ENCODE measurements at regions not wholly inside any gene's neighbourhood (a gene's known extent, or its start where the extent isn't known, plus 50 kb on each side); places are given as distances from the start of the nearest gene placed in this dataset.
"Not testable (repeated sequence)": the region's sequence is repeated elsewhere in the genome, so short reads cannot be mapped to it uniquely, and the experiment has no call there.

- DNase-seq: no peak
Observed at GRCh38 chr15:38075466-38075865, 141.0 kb downstream of the TMCO5A start.

GRCh38 chr15:38076786-38077185 lies 142.3 kb downstream of the TMCO5A start:
- no peak for DNase-seq

DNA sequence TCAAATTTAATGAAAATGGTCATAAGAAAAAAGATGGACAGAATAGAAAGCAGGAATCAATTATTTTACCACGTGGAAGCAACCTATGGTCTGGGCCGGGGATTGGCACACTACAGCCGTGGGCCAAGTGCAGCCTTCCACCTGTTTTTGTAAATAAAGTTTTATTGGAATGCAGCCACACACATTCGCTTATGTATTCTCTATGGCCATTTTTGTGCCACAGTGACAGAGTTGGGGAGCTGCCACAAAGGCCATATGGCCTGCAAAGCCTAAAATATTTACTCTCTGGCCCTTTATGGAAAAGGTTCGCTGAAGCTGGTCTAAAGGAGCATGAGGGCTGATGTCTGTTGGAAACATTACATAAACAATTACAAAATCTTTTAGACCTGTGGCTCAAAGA lies 144.8 kb downstream of the TMCO5A start:
- no peak for DNase-seq

- no peak for DNase-seq
Observed at GRCh38 chr15:38080651-38081275, 146.3 kb downstream of the TMCO5A start.

- DNase-seq: no peak
Observed at GRCh38 chr15:38084289-38084688, 149.8 kb downstream of the TMCO5A start.

GRCh38 chr15:38085114-38085513 lies 150.7 kb downstream of the TMCO5A start:
- DNase-seq: peak; percentile 13 to 29

DNA sequence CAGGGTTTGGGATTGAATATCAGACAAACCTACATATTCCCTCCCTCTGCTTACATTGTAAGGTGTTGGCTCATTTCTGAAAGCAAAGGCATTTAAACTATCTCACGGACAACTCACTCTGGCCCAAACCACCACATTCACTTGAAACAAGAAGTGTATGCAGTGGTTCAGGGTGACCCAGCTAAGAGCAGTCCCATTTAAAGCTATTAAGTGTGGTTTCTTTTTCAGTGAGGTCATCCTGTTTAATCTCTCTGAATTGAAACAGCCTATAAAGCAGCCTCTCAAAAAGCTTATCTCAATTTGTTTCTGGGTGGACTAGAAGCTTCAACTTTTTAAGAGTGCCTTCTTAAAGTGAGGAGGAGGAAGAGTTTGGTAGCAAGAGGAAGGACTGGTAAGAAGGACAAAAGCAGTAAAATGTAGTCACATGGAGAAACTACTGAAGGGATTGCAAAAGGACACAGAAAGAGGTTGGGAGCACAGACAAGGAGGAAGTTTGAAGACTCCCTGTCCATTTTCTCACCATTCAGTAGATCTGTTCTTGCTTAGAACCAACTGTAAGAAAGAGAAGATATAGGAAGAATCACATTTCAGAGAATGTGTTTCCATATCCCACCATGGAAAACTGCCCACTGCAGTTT lies 151.6 kb downstream of the TMCO5A start:
- DNase-seq: no peak

DNA sequence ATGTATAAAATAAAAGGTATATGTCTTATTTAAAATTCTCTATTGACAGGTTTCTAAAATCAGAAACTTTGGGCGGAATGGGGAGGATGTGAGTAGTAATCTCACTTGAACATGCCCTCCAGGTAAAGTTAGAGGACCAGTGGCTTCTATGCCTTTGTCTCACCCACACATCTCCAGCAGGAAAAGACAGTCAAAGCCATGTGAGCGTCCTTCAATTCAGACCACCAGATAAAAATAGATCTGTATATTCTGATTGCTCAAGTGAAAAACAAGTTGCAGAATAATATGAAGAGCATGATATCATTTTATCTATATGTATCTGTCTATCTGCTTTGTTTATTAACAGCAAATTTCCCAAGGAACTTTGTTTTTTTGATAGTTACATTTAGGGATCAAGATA lies 152.2 kb downstream of the TMCO5A start:
- no peak for DNase-seq

- DNase-seq: no peak
Observed at GRCh38 chr15:38088971-38089370, 154.5 kb downstream of the TMCO5A start.

DNA sequence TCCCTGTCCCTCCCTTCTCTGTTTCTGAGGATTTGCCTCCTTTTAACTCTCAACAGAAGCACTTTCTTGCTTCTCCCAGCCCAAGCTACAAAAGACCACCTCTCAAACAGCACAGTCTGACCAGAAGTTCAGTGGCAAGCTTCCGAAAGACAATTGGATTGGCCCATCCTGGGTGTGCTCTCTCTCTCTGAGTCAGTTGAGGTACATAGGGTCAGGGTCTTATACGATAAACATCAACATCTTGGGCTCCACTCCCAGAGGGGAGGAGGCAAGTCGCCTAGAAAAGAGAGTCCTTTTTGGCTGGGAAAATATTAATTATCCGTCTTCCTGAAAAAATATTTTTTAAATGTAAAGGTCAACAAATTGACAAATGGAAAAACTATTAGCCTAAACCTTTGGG lies 155.8 kb downstream of the TMCO5A start:
- no peak for DNase-seq

GRCh38 chr15:38090678-38091077 lies 156.2 kb downstream of the TMCO5A start:
- DNase-seq: no peak

- no peak for DNase-seq
Observed at GRCh38 chr15:38091078-38091645, 156.7 kb downstream of the TMCO5A start.

- DNase-seq: no peak
Observed at GRCh38 chr15:38093931-38094330, 158.7 kb upstream of the SPRED1 start.

DNA sequence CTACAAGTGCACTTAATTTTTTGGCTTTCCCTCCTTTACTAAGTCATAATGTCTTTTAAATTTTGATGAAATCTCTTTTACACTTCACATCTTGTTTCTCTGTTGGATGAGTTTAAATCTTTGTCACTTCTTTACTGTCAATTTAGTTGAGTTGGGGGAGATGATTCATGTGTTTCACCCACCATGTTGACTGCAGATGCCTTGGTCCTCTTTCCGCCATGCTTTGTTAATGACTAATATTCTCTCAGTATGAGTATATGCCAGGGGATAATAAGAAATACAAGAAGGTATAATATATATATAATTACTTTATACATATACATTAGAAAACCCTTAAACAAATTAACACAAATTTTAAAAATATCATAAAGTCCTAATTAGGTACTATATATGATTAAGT lies 149.7 kb upstream of the SPRED1 start:
- DNase-seq: no peak

- no peak for DNase-seq
Observed at GRCh38 chr15:38103564-38103963, 149.1 kb upstream of the SPRED1 start.

DNA sequence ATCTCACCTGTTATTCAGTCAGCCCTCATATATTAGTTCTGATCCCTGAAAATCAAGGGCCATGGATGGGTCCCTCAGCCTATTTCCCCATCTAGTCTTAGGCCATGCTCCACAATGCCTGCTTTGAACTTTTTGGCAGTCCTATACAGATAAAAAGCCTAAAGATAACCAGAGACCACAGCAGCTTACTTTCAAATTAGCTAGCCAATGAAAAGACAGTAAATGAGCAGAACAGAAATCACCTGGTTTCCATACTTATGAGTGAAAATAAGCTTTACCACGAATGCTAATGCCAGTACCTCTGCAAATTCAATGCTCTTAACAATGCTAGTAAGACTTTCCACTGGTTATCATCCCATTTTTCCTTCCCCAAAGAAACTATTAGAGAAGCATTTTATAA lies 141.6 kb upstream of the SPRED1 start:
- DNase-seq: no peak

GRCh38 chr15:38112406-38112805 lies 140.2 kb upstream of the SPRED1 start:
- DNase-seq: no peak

DNA sequence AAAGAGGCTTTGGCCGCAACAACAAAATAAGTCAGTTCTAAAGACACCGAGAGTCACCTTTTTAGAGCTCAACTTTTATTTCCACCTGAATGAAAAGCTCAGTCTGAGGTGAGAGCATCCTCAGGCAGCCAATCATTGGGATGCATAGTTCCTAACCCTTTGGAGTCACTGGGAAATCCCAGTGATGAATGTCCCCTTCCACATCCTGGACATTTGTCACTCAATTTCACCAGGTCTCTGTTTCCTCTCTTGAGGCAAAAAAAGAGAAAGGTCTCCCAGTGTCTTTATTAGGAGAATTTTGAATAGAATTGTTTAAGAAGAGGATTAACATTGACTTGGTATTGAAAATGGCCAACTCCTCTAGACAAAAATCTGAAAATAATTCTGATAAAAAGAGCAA lies 137.5 kb upstream of the SPRED1 start:
- no peak for DNase-seq

GRCh38 chr15:38117781-38118180 lies 134.9 kb upstream of the SPRED1 start:
- DNase-seq: no peak

DNA sequence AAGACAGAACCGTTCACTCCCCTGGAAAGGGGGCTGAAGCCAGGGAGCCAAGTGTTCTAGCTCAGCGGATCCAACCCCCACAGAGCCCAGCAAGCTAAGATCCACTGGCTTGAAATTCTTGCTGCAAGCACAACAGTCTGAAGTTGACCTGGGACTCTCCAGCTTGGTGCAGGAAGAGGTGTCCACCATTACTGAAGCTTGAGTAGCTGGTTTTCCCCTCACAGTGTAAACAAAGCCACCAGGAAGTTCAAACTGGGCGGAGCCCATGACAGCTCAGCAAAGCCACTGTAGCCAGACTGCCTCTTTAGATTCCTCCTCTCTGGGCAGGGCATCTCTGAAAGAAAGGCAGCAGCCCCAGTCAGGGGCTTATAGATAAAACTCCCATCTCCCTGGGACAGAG lies 132.8 kb upstream of the SPRED1 start:
- not testable (repeated sequence) for DNase-seq

GRCh38 chr15:38127306-38127771 lies 125.3 kb upstream of the SPRED1 start:
- no peak for DNase-seq

DNA sequence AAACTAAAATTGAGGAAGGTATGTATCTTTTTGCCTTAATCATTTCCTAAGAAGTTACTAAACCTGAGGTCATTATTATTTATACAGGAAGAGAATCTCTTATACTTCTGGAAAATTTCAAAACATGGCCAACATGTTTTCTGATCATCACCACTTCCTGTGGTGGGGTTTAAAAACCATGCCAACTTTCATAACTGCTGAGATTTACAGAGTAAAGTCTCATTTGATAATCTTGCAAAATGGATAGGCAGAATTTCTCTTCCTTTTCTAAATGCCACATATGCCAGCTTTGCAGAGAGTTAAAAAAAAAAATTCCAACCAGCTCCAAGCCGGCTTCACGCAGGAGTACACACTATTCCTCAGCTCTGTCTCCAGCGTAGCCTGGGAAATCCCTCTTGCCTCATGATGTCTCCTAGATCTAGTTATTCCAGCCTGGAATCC lies 124.3 kb upstream of the SPRED1 start:
- no peak for DNase-seq

- no peak for DNase-seq
Observed at GRCh38 chr15:38128921-38129320, 123.7 kb upstream of the SPRED1 start.

DNA sequence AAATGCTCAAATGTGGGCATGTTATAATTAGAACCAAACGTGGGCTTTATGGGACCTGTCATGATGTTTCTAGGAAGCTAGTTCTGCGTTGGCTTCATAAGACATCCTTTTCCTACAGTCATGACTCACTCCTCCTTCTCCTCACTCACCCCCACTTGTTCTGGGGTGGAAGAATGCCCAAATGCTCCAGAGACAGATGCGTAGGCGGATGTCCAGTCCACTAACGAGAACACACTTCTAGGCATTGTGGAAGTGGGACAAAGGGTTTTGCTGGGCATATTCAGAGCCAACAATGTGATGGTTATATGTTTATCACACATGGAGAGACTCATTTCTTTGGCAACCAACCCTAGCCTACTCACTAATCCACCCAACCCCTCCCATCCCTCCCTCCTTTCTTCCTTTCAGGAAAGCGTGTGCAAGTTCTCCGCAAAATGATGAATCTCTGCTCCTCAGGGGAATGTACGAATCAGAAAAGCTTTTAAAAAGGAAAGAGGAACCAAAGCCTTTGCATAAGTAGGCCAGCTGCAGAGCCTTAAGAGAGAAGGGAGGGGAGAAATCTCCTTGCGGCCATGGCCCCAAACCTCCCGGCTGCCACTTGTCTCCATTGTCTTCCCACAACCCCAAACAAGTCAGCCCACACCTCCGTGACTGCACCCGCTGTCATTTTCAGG lies 123.0 kb upstream of the SPRED1 start:
- no peak for DNase-seq

Measured in activated CD4-positive, alpha-beta T cell treated with anti-CD3 and anti-CD28 coated beads for 4 hours (primary cell).